OCI-LY7 (cell line): ENCODE measurements at regions not wholly inside any gene's neighbourhood (a gene's known extent, or its start where the extent isn't known, plus 50 kb on each side); places are given as distances from the start of the nearest gene placed in this dataset.
"Not testable (repeated sequence)": the region's sequence is repeated elsewhere in the genome, so short reads cannot be mapped to it uniquely, and the experiment has no call there.

Source experiments
- EZH2phosphoT487 ChIP-seq: fragments of 200-600 bp; sonication (generic); IDR thresholded peaks from 2 replicates; pipeline ENCODE4 v1.6.1; 2018; ENCODE audit warnings: low read depth, borderline replicate concordance, mild to moderate bottlenecking, mixed run types, antibody characterized with exemption, low read length, moderate library complexity, mixed read lengths
- TF ChIP-seq, protein P1 (sequence below): fragments of 200-600 bp; sonication (generic); conservative IDR thresholded peaks from 2 replicates; pipeline ENCODE4 v1.5.1; 2014; ENCODE audit warnings: mild to moderate bottlenecking, antibody characterized with exemption, low read length, moderate library complexity, mixed read lengths

GRCh38 chr12:84101963-84102362 is 810.6 kb downstream of the SLC6A15 start:
- TF ChIP-seq, protein P1, sequence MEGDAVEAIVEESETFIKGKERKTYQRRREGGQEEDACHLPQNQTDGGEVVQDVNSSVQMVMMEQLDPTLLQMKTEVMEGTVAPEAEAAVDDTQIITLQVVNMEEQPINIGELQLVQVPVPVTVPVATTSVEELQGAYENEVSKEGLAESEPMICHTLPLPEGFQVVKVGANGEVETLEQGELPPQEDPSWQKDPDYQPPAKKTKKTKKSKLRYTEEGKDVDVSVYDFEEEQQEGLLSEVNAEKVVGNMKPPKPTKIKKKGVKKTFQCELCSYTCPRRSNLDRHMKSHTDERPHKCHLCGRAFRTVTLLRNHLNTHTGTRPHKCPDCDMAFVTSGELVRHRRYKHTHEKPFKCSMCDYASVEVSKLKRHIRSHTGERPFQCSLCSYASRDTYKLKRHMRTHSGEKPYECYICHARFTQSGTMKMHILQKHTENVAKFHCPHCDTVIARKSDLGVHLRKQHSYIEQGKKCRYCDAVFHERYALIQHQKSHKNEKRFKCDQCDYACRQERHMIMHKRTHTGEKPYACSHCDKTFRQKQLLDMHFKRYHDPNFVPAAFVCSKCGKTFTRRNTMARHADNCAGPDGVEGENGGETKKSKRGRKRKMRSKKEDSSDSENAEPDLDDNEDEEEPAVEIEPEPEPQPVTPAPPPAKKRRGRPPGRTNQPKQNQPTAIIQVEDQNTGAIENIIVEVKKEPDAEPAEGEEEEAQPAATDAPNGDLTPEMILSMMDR: not testable (repeated sequence)
- TF ChIP-seq EZH2phosphoT487: not testable (repeated sequence)
